K562 (cell line): ENCODE measurements at regions not wholly inside any gene's neighbourhood (a gene's known extent, or its start where the extent isn't known, plus 50 kb on each side); places are given as distances from the start of the nearest gene placed in this dataset.

Experiments
- EGR1 ChIP-seq: fragments of 450-650 bp; conservative IDR thresholded peaks from 2 replicates; pipeline ENCODE4 v1.6.1; 2017; ENCODE audit warnings: mild to moderate bottlenecking
- FOXP1 ChIP-seq: sonication (generic); formaldehyde crosslinking; IDR thresholded peaks from 2 replicates; pipeline ENCODE4 v1.8.0; 2022; ENCODE audit warnings: mild to moderate bottlenecking, missing genetic modification reagents
- REST ChIP-seq, 2 experiments: fragments of 450-650 bp; formaldehyde crosslinking in 1 of 2; IDR thresholded peaks; 2 replicates each; pipeline versions ENCODE4 v1.4.0 to v1.6.1; 2014 to 2020; ENCODE audit warnings: mild to moderate bottlenecking in 2 of 2, borderline replicate concordance in 1 of 2, low read depth in 1 of 2
- TRIM24 ChIP-seq, 2 experiments: fragments of 450-650 bp; IDR thresholded peaks; 2 replicates each; pipeline ENCODE4 v1.6.1; 2016

- TF ChIP-seq REST (IDR thresholded peaks at IDR 0.05; ENCODE audit: borderline replicate concordance) (peak; percentile 42; the same call in 1 of the 2 replicates), REST (CRISPR knock-in tag; IDR thresholded peaks at IDR 0.05; ENCODE audit: low read depth) (no peak), TRIM24 (IDR thresholded peaks at IDR 0.05) (peak; percentile 47 to 67; a peak in 2 of 4 replicates), EGR1 (peak; percentile 71), FOXP1 (no peak)
These were observed 139.7 kb upstream of the ERRFI1 start (continued) for GRCh38 chr1:8165595-8166360.
